GM12874 (cell line): ENCODE measurements at regions not wholly inside any gene's neighbourhood (a gene's known extent, or its start where the extent isn't known, plus 50 kb on each side); places are given as distances from the start of the nearest gene placed in this dataset.

ENCODE experiments used
- CTCF ChIP-seq: IDR thresholded peaks from 2 replicates; pipeline ENCODE4 v1.5.1; 2011; ENCODE audit warnings: low read depth, mild to moderate bottlenecking, control low read depth, low read length, moderate library complexity; ENCODE audit not compliant: insufficient read depth

GRCh38 chr7:153496257-153496656 is 555.9 kb upstream of the DPP6 start:
- TF ChIP-seq CTCF, result no peak

- TF ChIP-seq CTCF, result no peak
Observed at GRCh38 chr7:153503093-153503492, 549.1 kb upstream of the DPP6 start.

- TF ChIP-seq CTCF, result no peak
Observed at GRCh38 chr7:153504288-153505075, 547.7 kb upstream of the DPP6 start.

GRCh38 chr7:153507885-153508284 is 544.3 kb upstream of the DPP6 start:
- TF ChIP-seq CTCF, result no peak

GRCh38 chr7:153509768-153510167 is 542.4 kb upstream of the DPP6 start:
- TF ChIP-seq CTCF, result no peak

- TF ChIP-seq CTCF, result no peak
Observed at GRCh38 chr7:153510674-153511073, 541.5 kb upstream of the DPP6 start.

GRCh38 chr7:153514032-153514431 is 538.2 kb upstream of the DPP6 start:
- no peak for TF ChIP-seq CTCF
